Activated CD8-positive, alpha-beta T cell treated with anti-CD3 and anti-CD28 coated beads, Interleukin-2, amount 10 ng/mL, durations not matched to agents 7 days and 5 days (primary cell): ENCODE measurements at regions not wholly inside any gene's neighbourhood (a gene's known extent, or its start where the extent isn't known, plus 50 kb on each side); places are given as distances from the start of the nearest gene placed in this dataset.
"Not testable (repeated sequence)": the region's sequence is repeated elsewhere in the genome, so short reads cannot be mapped to it uniquely, and the experiment has no call there.

Source experiments
- ATAC-seq: fragments of 150-1000 bp; cut with Tn5 transposase; one replicate; pipeline ENCODE4 v1.10.0; 2021; ENCODE audit warnings: moderate library complexity
- CTCF ChIA-PET: fragments of 350-600 bp; sonication (Branson Sonifier 250); formaldehyde crosslinking; loops from one replicate; lab custom pipeline; 2021; ENCODE audit warnings: antibody characterized with exemption; lab: Charles Lee
- POLR2A ChIA-PET: fragments of 350-600 bp; sonication (Branson Sonifier 250); formaldehyde crosslinking; loops from one replicate; lab custom pipeline; 2021; ENCODE audit warnings: antibody characterized with exemption; lab: Charles Lee
- DNase-seq: peaks from one replicate; pipeline ENCODE4 v3.0.0-alpha.2; 2020
- H3K27ac Mint-ChIP-seq: one replicate; pipeline ENCODE4 v1.8.0; 2021; ENCODE audit warnings: mild to moderate bottlenecking, mixed read lengths
- H3K27me3 Mint-ChIP-seq: one replicate; pipeline ENCODE4 v1.8.0; 2021; ENCODE audit warnings: low read depth, mixed read lengths
- H3K36me3 Mint-ChIP-seq: one replicate; pipeline ENCODE4 v1.8.0; 2021; ENCODE audit warnings: low read depth, mixed read lengths
- H3K4me1 Mint-ChIP-seq: one replicate; pipeline ENCODE4 v1.8.0; 2021; ENCODE audit warnings: low read depth, mixed read lengths
- H3K4me3 Mint-ChIP-seq: one replicate; pipeline ENCODE4 v1.8.0; 2021; ENCODE audit warnings: mild to moderate bottlenecking, mixed read lengths
- H3K9me3 Mint-ChIP-seq: one replicate; pipeline ENCODE4 v1.8.0; 2022; ENCODE audit warnings: mixed read lengths; ENCODE audit not compliant: insufficient read depth

DNA sequence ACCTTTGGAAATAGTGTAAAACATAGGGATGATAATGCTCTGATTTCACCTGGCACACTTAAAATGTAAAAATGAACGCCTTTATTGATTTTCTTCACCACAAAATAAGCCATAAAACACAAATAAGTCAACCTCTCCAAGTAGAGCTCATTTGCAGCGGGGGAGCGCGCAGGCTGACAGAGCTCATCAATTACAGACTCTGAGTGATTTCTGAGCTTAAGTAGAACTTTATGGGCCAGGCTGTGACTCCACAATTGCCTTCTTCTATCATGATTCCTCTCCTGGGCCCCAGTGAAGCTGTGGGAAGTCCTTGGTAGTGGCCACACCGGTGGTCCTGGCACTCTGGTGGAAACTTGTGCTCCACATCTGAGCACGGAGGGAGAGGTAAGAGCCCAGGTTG lies 789.0 kb upstream of the RAB6C start:
- Mint-ChIP-seq H3K36me3 (no peaks in the 10 kb centered on the region), H3K4me1 (no peaks in the 10 kb centered on the region), H3K27me3 (no peaks in the 10 kb centered on the region), H3K9me3 (no peaks in the 10 kb centered on the region), H3K4me3 (no peak overlapping the region), H3K27ac (no peak overlapping the region)
- no peak for DNase-seq
- ATAC-seq: no peak
- POLR2A ChIA-PET: no interaction called here
- CTCF ChIA-PET: no interaction called here

DNA sequence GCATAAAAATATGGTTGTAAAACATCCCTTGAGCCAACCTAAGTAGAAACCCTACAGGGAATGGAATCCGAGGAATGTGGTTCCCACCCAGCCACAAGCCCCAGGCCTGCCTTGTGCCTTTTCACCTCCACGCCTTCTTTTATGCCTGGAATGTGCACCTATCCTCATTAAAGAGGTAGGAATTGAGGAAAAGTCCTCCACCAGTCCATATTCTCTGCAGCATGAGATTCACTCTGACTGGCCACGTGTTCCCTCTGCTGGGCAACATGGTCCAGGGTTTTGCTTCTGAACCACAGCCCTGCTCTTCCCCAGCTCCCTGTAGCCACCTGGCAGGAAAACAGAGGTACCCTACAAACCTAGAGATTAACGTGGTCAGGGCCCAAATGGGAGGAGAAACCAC lies 787.9 kb upstream of the RAB6C start:
- ATAC-seq (no peak), DNase-seq (no peak)
- Mint-ChIP-seq H3K27ac (no peak overlapping the region), H3K27me3 (no peaks in the 10 kb centered on the region), H3K36me3 (no peaks in the 10 kb centered on the region), H3K9me3 (no peaks in the 10 kb centered on the region), H3K4me3 (no peak overlapping the region), H3K4me1 (no peaks in the 10 kb centered on the region)
- POLR2A ChIA-PET: no interaction called here
- CTCF ChIA-PET: no interaction called here

DNA sequence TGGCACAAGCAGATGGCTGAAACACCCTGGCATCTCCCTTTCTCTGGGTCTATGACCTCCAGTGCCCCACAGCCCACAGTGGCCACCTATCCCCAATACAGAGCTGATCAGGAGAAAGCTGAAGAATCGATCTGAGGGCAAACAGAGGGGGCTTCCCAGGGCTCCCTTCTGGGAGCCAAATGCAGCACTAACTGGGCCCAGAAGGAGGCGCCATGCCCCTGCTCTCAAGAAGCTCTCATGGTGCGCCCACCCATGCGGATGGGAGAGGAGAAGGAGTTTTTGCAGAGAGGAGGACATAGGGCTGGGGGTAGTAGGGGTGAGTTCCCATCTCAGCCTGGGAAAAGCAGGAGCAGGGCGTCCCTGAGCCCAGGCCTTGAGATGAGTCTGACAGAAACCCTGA lies 787.3 kb upstream of the RAB6C start:
- no peak overlapping the region for H3K27ac Mint-ChIP-seq
- ATAC-seq (no peak), DNase-seq (no peak)
- H3K9me3 Mint-ChIP-seq: no peaks in the 10 kb centered on the region
- no peaks in the 10 kb centered on the region for H3K4me1 Mint-ChIP-seq
- ChIA-PET CTCF (interaction anchor here (0.6 kb wide), 1 partner anchor 17 kb away, joined by 4 read pairs; no protein-coding TSS in a partner anchor), POLR2A (no interaction called here)
- no peak overlapping the region for H3K4me3 Mint-ChIP-seq
- H3K27me3 Mint-ChIP-seq: no peaks in the 10 kb centered on the region
- no peaks in the 10 kb centered on the region for H3K36me3 Mint-ChIP-seq

DNA sequence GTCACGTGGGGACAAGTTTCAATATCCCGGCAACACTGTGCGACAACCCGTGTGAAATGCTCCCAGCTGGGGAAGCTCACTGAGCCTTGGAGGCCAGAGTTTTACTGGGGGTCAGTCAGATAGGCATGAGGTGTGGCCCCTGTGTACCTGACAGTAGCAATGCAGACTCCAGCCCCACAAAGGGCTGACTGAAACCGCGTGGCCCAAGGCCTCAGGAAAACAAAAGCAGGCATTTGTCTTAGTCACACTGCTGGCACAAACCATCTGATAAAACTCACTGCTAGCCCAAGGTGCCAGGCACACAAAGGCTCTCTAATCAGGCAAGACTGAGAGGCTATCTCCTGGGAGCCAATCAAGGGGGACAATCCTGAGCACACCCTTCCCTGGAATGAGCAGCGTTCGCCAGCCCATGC lies 786.6 kb upstream of the RAB6C start:
- H3K9me3 Mint-ChIP-seq: no peaks in the 10 kb centered on the region
- ATAC-seq: no peak

DNA sequence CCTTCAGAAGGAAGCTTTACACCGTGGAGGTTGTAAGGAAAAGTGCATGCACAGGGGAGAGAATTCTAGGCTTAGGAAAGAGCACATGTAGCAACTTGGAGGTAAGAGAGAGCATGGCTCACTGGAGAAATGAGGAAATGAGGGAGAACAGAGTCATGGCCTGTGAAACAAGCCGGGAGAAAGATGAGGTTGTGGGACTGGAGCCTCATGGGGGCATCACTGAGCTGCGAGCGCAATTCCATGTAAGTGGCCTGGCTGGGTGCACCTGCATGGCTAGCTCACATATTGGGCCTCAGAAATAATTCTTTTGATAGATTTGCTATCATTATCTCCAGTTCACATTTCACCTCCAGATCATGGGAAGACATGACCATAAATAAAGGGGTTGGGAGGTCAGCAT lies 785.5 kb upstream of the RAB6C start:
- DNase-seq (no peak), ATAC-seq (no peak)
- ChIA-PET POLR2A (no interaction called here), CTCF (no interaction called here)
- H3K36me3 Mint-ChIP-seq: no peaks in the 10 kb centered on the region
- no peaks in the 10 kb centered on the region for H3K4me1 Mint-ChIP-seq
- H3K4me3 Mint-ChIP-seq: no peak overlapping the region
- no peaks in the 10 kb centered on the region for H3K9me3 Mint-ChIP-seq
- H3K27ac Mint-ChIP-seq: no peak overlapping the region
- no peaks in the 10 kb centered on the region for H3K27me3 Mint-ChIP-seq

More for the DNA sequence above, 786.6 kb upstream of the RAB6C start:
- H3K36me3 Mint-ChIP-seq: no peaks in the 10 kb centered on the region
- no peak overlapping the region for H3K4me3 Mint-ChIP-seq
- no peaks in the 10 kb centered on the region for H3K27me3 Mint-ChIP-seq
- H3K27ac Mint-ChIP-seq: no peak overlapping the region
- DNase-seq: no peak
- POLR2A ChIA-PET: no interaction called here
- CTCF ChIA-PET: interaction anchor here (0.6 kb wide), 1 partner anchor 16 kb away, joined by 4 read pairs; no protein-coding TSS in a partner anchor
- H3K4me1 Mint-ChIP-seq: no peaks in the 10 kb centered on the region

DNA sequence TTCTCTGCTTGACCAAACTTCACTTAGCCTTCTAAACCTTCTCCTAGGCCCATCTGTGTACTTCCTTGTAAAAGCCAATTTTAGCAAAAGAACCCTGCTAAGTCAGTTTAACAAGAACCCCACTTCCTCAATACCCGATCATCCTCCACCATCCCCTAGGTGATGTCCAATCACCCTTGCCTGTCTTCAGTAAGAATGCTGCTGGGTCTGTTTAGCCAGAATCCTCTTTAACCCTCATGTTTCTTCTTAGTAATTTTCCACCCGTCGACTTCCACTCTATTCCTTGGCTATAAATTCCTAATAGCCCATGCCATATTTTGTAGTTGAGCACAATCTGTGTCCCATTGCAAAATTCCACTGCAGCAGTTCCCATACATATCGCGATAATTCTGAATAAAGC lies 780.0 kb upstream of the RAB6C start:
- ATAC-seq (no peak), DNase-seq (no peak)
- Mint-ChIP-seq H3K36me3 (no peaks in the 10 kb centered on the region), H3K27me3 (no peaks in the 10 kb centered on the region), H3K9me3 (no peaks in the 10 kb centered on the region), H3K4me1 (no peaks in the 10 kb centered on the region), H3K27ac (no peak overlapping the region), H3K4me3 (no peak overlapping the region)
- ChIA-PET CTCF (no interaction called here), POLR2A (no interaction called here)

DNA sequence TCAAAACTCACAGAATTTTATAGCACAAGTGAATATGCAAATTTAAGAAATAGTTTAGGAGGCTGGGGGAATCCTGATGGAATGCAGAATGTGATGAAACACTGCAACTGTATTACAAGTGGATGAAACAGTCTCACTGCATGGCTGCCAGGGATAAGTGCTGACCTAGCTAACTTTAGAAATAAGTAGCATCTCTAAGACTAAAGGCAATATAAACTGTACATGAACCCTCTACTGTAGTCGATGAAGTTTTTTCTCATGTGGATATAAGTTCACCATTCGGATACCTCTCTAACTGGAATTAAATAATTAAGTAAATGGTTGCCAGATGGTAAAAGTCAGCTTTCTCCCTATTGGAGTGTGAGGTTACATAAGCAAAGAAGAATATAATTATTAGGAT lies 777.8 kb upstream of the RAB6C start:
- Mint-ChIP-seq H3K4me1 (no peaks in the 10 kb centered on the region), H3K36me3 (no peaks in the 10 kb centered on the region), H3K27me3 (no peaks in the 10 kb centered on the region), H3K9me3 (no peaks in the 10 kb centered on the region), H3K27ac (no peak overlapping the region), H3K4me3 (no peak overlapping the region)
- DNase-seq (no peak), ATAC-seq (no peak)
- ChIA-PET CTCF (no interaction called here), POLR2A (no interaction called here)

DNA sequence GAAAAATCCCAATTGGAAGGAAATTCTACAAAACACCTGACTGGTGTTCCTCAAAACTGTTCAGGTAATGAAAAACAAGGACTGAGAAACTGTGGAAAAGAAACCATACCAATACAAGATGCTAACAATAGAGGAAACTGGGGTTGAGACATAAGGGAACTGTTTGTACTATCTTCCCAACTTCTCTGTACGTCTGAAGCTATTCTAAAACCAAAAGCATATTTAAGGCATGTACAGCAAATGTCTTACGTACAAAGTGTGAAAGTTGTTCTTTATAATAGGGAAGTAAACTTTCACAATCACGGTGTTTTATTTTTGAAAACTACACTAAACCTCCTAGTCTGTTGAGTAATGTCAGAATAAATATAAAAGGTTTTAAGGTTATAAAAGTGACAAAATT lies 776.1 kb upstream of the RAB6C start:
- no peaks in the 10 kb centered on the region for H3K9me3 Mint-ChIP-seq
- H3K36me3 Mint-ChIP-seq: no peaks in the 10 kb centered on the region
- H3K4me1 Mint-ChIP-seq: no peaks in the 10 kb centered on the region
- no peaks in the 10 kb centered on the region for H3K27me3 Mint-ChIP-seq
- H3K4me3 Mint-ChIP-seq: no peak overlapping the region
- no peak overlapping the region for H3K27ac Mint-ChIP-seq
- ChIA-PET POLR2A (no interaction called here), CTCF (no interaction called here)
- DNase-seq (no peak), ATAC-seq (no peak)

DNA sequence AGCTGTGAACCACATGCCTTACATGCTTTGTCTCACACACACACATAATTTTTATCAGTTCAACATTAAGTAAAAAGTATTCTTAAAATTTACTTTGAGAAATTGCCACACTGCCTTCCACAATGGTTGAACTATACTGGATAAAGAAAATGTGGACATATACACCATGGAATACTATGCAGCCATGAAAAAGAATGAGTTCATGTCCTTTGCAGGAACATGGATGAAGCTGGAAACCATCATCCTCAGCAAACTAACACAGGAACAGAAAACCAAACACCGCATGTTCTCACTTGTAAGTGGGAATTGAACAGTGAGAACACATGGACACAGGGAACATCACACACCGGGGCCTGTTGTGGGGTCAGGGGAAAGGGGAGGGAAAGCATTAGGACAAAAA lies 774.9 kb upstream of the RAB6C start:
- H3K36me3 Mint-ChIP-seq, H3K4me1 Mint-ChIP-seq, H3K9me3 Mint-ChIP-seq, H3K27ac Mint-ChIP-seq, POLR2A ChIA-PET, H3K4me3 Mint-ChIP-seq, CTCF ChIA-PET, DNase-seq, ATAC-seq, H3K27me3 Mint-ChIP-seq: not testable (repeated sequence)

DNA sequence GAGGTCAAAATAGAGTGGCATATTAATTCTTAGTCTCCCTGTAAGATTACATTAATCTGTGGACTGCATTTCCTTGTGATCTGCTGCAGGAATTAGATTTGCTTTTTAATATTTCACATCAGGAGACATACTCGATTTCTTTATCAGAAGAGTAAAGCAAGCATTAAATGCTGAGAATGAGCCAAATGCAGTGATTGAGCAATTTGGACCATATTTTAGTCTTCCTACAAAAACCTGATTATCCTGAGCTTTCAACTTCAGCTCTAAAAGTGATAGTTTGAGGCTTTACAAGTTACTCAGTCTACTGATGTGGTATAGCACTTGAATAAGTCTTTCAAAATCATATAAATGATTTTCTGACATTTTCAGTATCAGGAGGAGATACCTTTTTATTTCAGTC lies 774.3 kb upstream of the RAB6C start:
- Mint-ChIP-seq H3K36me3 (no peaks in the 10 kb centered on the region), H3K27ac (no peak overlapping the region)

DNA sequence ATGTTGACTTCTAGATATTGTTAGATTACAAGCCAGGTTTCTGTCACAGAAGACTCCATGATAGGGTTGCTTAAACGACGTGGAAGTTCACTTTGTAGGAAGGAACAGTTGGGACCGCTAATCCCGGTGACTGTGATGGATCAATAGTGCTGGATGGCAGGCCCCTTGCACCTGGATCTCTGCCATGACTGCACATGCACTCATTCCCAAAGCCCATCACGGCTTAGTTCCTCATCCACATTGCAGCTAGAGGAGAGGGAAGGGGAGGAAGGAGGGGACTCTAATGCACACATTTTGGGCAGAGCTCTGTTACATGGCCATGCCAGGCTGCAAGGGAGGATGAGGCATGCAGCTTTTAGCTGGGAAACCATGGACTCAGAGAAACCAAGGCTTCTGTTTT lies 773.7 kb upstream of the RAB6C start:
- ChIA-PET CTCF (no interaction called here), POLR2A (no interaction called here)
- no peaks in the 10 kb centered on the region for H3K27me3 Mint-ChIP-seq
- H3K4me3 Mint-ChIP-seq: no peak overlapping the region
- H3K9me3 Mint-ChIP-seq: no peaks in the 10 kb centered on the region
- no peak for DNase-seq
- no peak overlapping the region for H3K27ac Mint-ChIP-seq
- H3K4me1 Mint-ChIP-seq: no peaks in the 10 kb centered on the region
- no peaks in the 10 kb centered on the region for H3K36me3 Mint-ChIP-seq
- no peak for ATAC-seq

More for the DNA sequence above, 774.3 kb upstream of the RAB6C start:
- Mint-ChIP-seq H3K4me3 (no peak overlapping the region), H3K27me3 (no peaks in the 10 kb centered on the region), H3K9me3 (no peaks in the 10 kb centered on the region), H3K4me1 (no peaks in the 10 kb centered on the region)
- no peak for ATAC-seq
- ChIA-PET CTCF (no interaction called here), POLR2A (no interaction called here)
- no peak for DNase-seq

DNA sequence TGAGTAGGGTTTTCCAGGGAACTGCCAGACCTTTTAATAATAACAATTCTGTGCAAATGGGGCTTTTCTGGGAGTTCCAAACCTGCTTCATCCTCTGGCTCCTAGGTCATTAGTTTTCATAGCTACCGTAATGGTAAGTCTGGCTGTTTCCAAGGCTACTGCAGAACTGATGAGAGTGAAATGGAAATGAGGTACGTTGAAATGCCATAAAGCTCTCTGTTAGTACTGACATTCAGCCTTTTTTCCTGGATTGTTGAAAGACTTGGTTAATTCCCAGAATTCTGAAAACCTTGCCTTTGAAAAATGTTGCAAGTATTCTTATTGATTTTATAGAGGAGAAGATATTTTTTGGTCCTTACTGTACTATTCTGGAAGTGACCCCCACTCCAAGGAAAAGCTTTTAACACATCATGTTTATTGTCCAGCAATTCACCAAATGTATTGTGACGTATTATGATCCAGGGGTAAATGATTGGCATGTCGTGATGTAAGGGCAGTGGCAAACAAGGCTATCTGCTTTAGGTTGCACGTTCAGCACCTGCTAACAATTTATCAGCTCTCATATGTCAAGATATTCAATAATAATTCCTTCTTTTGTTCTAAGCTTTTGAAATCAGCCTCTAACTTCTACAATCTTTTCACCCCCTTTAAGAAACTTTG lies 767.0 kb upstream of the RAB6C start:
- Mint-ChIP-seq H3K4me3 (no peak overlapping the region), H3K9me3 (no peaks in the 10 kb centered on the region), H3K36me3 (no peaks in the 10 kb centered on the region), H3K4me1 (no peaks in the 10 kb centered on the region), H3K27ac (no peak overlapping the region), H3K27me3 (no peaks in the 10 kb centered on the region)
- DNase-seq (no peak), ATAC-seq (no peak)
- CTCF ChIA-PET: no interaction called here
- POLR2A ChIA-PET: no interaction called here

DNA sequence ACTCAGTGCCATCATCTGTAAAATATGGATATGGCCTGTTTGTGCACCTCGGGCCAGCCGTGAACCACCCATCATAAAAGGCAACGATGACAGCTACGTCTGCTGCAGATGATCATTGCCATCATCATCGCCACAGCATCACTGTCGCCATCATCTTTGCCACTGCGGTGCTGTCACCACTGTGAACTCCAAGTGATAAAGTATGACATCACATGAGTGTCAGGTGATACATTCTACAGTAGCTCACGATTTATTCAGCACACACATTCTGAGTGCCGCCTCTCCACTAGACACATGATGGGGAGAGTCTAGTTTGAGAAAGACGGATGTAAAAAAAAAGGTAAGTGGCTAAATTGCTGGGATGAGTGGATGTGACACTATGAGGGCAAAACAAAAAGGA lies 755.4 kb upstream of the RAB6C start:
- ChIA-PET POLR2A (no interaction called here), CTCF (no interaction called here)
- no peaks in the 10 kb centered on the region for H3K4me1 Mint-ChIP-seq
- no peaks in the 10 kb centered on the region for H3K9me3 Mint-ChIP-seq
- H3K4me3 Mint-ChIP-seq: no peak overlapping the region
- no peaks in the 10 kb centered on the region for H3K36me3 Mint-ChIP-seq
- ATAC-seq: no peak
- DNase-seq: no peak
- no peak overlapping the region for H3K27ac Mint-ChIP-seq
- no peaks in the 10 kb centered on the region for H3K27me3 Mint-ChIP-seq
